ENCODE measurements at regions not wholly inside any gene's neighbourhood (a gene's known extent, or its start where the extent isn't known, plus 50 kb on each side); places are given as distances from the start of the nearest gene placed in this dataset.

DNA sequence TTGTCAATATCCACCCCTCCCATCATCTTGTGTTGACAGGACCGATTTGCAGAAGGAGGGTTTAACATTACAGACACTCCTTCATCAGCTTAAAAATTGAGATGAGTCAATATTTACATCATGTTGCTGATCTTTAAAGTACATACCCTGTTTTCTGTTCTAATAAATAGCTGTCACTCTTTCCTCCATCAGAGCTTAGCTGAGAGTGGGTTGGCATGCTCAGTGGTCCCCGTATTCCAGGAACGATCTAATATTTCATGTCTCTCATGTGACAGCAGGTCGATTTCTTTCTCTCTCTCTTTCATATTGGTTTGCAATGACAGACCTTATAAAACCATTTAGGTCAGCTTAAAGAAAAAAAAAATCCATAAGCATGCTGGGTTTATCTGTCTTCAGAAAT is 950.6 kb downstream of the GALC start:
- H3K9ac ChIP-seq (ENCODE audit: control insufficient read depth, insufficient read depth, low read length), result no peak overlapping the region
- H3K36me3 ChIP-seq (ENCODE audit: control insufficient read depth in 2 of 2, insufficient read depth in 2 of 2, low read length in 1 of 2), result no peaks in the 10 kb centered on the region
- H3K4me3 ChIP-seq, result no peak overlapping the region
- no peaks in the 10 kb centered on the region for H3K4me1 ChIP-seq (ENCODE audit: control insufficient read depth, insufficient read depth, low read length)
- H3K9me3 ChIP-seq (replicated peaks; ENCODE audit: control insufficient read depth, insufficient read depth, low read length), result no peaks in the 10 kb centered on the region
- RAD21 ChIA-PET (ENCODE audit: unreplicated experiment), result no interaction called here
- no peak overlapping the region for H2AFZ ChIP-seq (ENCODE audit: control insufficient read depth, low read depth, low read length)
- no peak overlapping the region for H3K27ac ChIP-seq (ENCODE audit: control insufficient read depth, insufficient read depth)
- DNase-seq (ENCODE audit: low read depth, low spot score) (no peak), FAIRE-seq (no peak), ATAC-seq (no peak)
- SMC1A ChIA-PET (ENCODE audit: uncharacterized antibody, unreplicated experiment), result interaction anchor here (1.1 kb wide), 1 partner anchor 13 kb away, joined by 3 read pairs; no protein-coding TSS in a partner anchor
- 11% methylated on average over 4 of the region's 4 CpGs for WGBS (ENCODE audit: insufficient coverage, insufficient replicate concordance, low lambda C conversion rate, missing lambda C conversion rate)
- CTCF ChIA-PET, result interaction anchor here (2.2 kb wide), 1 partner anchor 8 kb away, joined by 12 read pairs; no protein-coding TSS in a partner anchor
- no peak overlapping the region for H3K4me2 ChIP-seq (ENCODE audit: control insufficient read depth, insufficient read depth)
- no TSS peak for BruUV-seq (replicated peaks)
- H4K20me1 ChIP-seq (ENCODE audit: control insufficient read depth, insufficient read depth), result no peaks in the 10 kb centered on the region
- intact Hi-C loops (cut with micrococcal nuclease; ENCODE audit: unreplicated experiment), result no loop called here
- in situ Hi-C loops (cut with MboI), result no loop called here
- no peaks in the 10 kb centered on the region for H3K79me2 ChIP-seq (ENCODE audit: control insufficient read depth, insufficient read depth, low read length)
- POLR2A ChIA-PET, result no interaction called here
- TF ChIP-seq RUNX3 (IDR thresholded peaks at IDR 0.05; ENCODE audit: low read length) (no peak), ETV6 (conservative IDR thresholded peaks at IDR 0.05 in 1 of 2, IDR thresholded peaks at IDR 0.05 in 1 of 2; ENCODE audit: borderline replicate concordance in 1 of 2, low read depth in 1 of 2) (no peak), ZNF687 (IDR thresholded peaks at IDR 0.05) (no peak), NR2F1 (conservative IDR thresholded peaks at IDR 0.05) (no peak)
- TF ChIP-seq, protein P1, sequence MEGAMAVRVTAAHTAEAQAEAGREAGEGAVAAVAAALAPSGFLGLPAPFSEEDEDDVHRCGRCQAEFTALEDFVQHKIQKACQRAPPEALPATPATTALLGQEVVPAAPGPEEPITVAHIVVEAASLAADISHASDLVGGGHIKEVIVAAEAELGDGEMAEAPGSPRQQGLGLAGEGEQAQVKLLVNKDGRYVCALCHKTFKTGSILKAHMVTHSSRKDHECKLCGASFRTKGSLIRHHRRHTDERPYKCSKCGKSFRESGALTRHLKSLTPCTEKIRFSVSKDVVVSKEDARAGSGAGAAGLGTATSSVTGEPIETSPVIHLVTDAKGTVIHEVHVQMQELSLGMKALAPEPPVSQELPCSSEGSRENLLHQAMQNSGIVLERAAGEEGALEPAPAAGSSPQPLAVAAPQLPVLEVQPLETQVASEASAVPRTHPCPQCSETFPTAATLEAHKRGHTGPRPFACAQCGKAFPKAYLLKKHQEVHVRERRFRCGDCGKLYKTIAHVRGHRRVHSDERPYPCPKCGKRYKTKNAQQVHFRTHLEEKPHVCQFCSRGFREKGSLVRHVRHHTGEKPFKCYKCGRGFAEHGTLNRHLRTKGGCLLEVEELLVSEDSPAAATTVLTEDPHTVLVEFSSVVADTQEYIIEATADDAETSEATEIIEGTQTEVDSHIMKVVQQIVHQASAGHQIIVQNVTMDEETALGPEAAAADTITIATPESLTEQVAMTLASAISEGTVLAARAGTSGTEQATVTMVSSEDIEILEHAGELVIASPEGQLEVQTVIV (IDR thresholded peaks at IDR 0.05; ENCODE audit: borderline replicate concordance, partially characterized antibody), result no peak
- H3K27me3 ChIP-seq (replicated peaks in 1 of 2; ENCODE audit: control insufficient read depth in 2 of 2, insufficient read depth in 2 of 2, low read length in 1 of 2), result no peaks in the 10 kb centered on the region
